ENCODE measurements at regions not wholly inside any gene's neighbourhood (a gene's known extent, or its start where the extent isn't known, plus 50 kb on each side); places are given as distances from the start of the nearest gene placed in this dataset.

DNA sequence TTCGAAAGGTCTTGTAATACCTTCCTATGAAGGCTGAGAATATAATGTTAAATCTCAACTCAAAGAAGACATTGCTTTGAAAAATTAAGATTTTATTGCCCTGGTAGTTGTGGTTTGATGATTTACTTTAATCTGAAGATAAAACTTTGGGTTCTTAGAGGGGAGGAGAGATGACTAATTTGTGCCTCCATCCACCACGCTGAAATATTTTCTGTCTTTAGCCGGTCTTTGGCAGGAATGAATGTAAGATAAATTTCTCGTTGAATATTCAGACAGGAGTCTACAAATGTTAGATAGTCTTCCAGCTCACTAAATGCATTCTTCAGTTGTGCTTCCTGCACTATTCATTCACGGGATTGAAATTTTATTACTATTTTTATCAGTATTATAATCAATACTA lies 844.3 kb upstream of the NR2F2 start:
- Histone ChIP-seq H3K4me2 (ENCODE audit: low read depth, low read length, poor library complexity, severe bottlenecking) (no peak overlapping the region), H3K36me3 (ENCODE audit: insufficient read depth, low read length) (no peaks in the 10 kb centered on the region), H4K20me1 (ENCODE audit: insufficient read depth, low read length, poor library complexity, severe bottlenecking) (no peaks in the 10 kb centered on the region), H3K27me3 (ENCODE audit: insufficient read depth, low read length, poor library complexity, severe bottlenecking) (peaks cover 39% of the 10 kb centered on the region), H3K4me1 (ENCODE audit: insufficient read depth, low read length, poor library complexity, severe bottlenecking) (no peaks in the 10 kb centered on the region), H3K9ac (ENCODE audit: low read depth, low read length, poor library complexity, severe bottlenecking) (no peak overlapping the region), H3K79me2 (ENCODE audit: insufficient read depth, low read length) (no peaks in the 10 kb centered on the region), H3K9me2 (replicated peaks; ENCODE audit: low read depth, low read length) (no peaks in the 10 kb centered on the region), H2AFZ (ENCODE audit: low read length) (no peak overlapping the region), H3K4me3 (ENCODE audit: low read length, poor library complexity, severe bottlenecking) (no peak overlapping the region), H3K9me3 (ENCODE audit: insufficient read depth, low read depth, low read length) (no peaks in the 10 kb centered on the region), H3F3A (ENCODE audit: low read depth) (no peaks in the 10 kb centered on the region)
- TF ChIP-seq EZH2phosphoT487 (IDR thresholded peaks at IDR 0.05; ENCODE audit: borderline replicate concordance), result no peak
- TF ChIP-seq, protein P1, sequence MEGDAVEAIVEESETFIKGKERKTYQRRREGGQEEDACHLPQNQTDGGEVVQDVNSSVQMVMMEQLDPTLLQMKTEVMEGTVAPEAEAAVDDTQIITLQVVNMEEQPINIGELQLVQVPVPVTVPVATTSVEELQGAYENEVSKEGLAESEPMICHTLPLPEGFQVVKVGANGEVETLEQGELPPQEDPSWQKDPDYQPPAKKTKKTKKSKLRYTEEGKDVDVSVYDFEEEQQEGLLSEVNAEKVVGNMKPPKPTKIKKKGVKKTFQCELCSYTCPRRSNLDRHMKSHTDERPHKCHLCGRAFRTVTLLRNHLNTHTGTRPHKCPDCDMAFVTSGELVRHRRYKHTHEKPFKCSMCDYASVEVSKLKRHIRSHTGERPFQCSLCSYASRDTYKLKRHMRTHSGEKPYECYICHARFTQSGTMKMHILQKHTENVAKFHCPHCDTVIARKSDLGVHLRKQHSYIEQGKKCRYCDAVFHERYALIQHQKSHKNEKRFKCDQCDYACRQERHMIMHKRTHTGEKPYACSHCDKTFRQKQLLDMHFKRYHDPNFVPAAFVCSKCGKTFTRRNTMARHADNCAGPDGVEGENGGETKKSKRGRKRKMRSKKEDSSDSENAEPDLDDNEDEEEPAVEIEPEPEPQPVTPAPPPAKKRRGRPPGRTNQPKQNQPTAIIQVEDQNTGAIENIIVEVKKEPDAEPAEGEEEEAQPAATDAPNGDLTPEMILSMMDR (conservative IDR thresholded peaks at IDR 0.05; ENCODE audit: low read length), result no peak

DNA sequence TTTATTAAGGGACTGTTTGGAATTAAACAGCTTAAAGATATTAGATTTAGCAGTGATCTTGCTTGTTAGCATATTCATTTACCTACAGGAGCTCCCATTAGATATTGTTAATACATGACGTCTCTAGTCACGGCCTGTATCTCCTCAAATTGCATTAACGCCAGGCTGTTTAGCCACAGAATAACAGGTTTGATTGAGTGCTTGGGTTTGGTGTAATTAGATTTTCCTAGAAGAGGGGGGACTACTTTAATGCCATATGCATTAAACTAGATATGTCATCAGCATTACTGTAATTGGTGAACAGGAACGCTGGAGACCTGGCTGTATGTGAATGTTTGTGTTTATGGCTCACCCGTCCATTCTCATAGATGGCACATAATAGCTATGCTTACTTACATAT lies 841.4 kb upstream of the NR2F2 start:
- Histone ChIP-seq H3K4me1 (ENCODE audit: insufficient read depth, low read length, poor library complexity, severe bottlenecking) (no peaks in the 10 kb centered on the region), H3K4me2 (ENCODE audit: low read depth, low read length, poor library complexity, severe bottlenecking) (no peak overlapping the region), H3K9me2 (replicated peaks; ENCODE audit: low read depth, low read length) (no peaks in the 10 kb centered on the region), H3F3A (ENCODE audit: low read depth) (no peaks in the 10 kb centered on the region), H3K27me3 (ENCODE audit: insufficient read depth, low read length, poor library complexity, severe bottlenecking) (peaks cover 30% of the 10 kb centered on the region), H3K79me2 (ENCODE audit: insufficient read depth, low read length) (no peaks in the 10 kb centered on the region), H3K36me3 (ENCODE audit: insufficient read depth, low read length) (no peaks in the 10 kb centered on the region), H3K9ac (ENCODE audit: low read depth, low read length, poor library complexity, severe bottlenecking) (no peak overlapping the region), H3K4me3 (ENCODE audit: low read length, poor library complexity, severe bottlenecking) (no peak overlapping the region), H2AFZ (ENCODE audit: low read length) (no peak overlapping the region), H4K20me1 (ENCODE audit: insufficient read depth, low read length, poor library complexity, severe bottlenecking) (no peaks in the 10 kb centered on the region), H3K9me3 (ENCODE audit: insufficient read depth, low read depth, low read length) (no peaks in the 10 kb centered on the region)
- TF ChIP-seq EZH2phosphoT487 (IDR thresholded peaks at IDR 0.05; ENCODE audit: borderline replicate concordance), result no peak
- TF ChIP-seq, protein P1 (conservative IDR thresholded peaks at IDR 0.05; ENCODE audit: low read length), result no peak

DNA sequence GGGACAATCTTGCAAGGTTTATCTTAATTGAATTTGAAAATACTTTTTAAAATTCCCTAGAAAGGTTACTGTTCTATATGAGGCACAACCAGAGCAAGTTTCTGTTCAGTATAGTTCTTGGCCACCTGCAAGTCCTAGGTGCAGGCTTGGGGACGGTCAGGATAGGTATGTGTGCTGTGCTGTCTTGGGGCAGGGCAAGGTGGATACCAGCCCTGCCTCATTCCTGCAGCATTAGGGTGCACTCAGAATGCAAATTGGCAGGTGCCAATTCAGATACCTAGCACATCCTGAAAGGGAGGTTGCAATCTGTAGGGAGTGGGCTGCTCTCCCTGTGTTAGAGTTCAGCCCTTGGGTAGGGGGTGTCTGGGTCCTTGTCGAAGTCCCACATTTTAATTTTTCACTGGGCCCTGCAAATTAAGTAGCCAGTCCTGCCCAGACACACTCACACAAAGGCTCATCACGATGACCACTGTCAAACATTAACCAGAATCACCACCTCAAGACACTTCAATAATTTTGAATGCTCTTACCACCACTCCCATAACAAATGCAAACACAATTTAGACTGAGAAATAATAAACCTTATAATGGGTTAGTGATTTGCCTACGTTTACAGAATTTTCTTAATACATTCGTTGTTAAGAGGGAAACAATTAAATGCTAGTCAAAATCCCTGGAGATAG lies 838.0 kb upstream of the NR2F2 start:
- peaks cover 42% of the 10 kb centered on the region for H3K27me3 ChIP-seq (ENCODE audit: insufficient read depth, low read length, poor library complexity, severe bottlenecking)
- no peaks in the 10 kb centered on the region for H3K9me2 ChIP-seq (replicated peaks; ENCODE audit: low read depth, low read length)
- H3K4me3 ChIP-seq (ENCODE audit: low read length, poor library complexity, severe bottlenecking), result no peak overlapping the region
- H3K4me2 ChIP-seq (ENCODE audit: low read depth, low read length, poor library complexity, severe bottlenecking), result no peak overlapping the region
- H3K4me1 ChIP-seq (ENCODE audit: insufficient read depth, low read length, poor library complexity, severe bottlenecking), result no peaks in the 10 kb centered on the region
- H2AFZ ChIP-seq (ENCODE audit: low read length), result no peak overlapping the region
- H3K9ac ChIP-seq (ENCODE audit: low read depth, low read length, poor library complexity, severe bottlenecking), result no peak overlapping the region
- H3F3A ChIP-seq (ENCODE audit: low read depth), result no peaks in the 10 kb centered on the region
- H4K20me1 ChIP-seq (ENCODE audit: insufficient read depth, low read length, poor library complexity, severe bottlenecking), result no peaks in the 10 kb centered on the region
- TF ChIP-seq, protein P1 (conservative IDR thresholded peaks at IDR 0.05; ENCODE audit: low read length), result no peak
- TF ChIP-seq EZH2phosphoT487 (IDR thresholded peaks at IDR 0.05; ENCODE audit: borderline replicate concordance), result no peak
- no peaks in the 10 kb centered on the region for H3K9me3 ChIP-seq (ENCODE audit: insufficient read depth, low read depth, low read length)
- no peaks in the 10 kb centered on the region for H3K79me2 ChIP-seq (ENCODE audit: insufficient read depth, low read length)
- no peaks in the 10 kb centered on the region for H3K36me3 ChIP-seq (ENCODE audit: insufficient read depth, low read length)
